ENCODE measurements at regions not wholly inside any gene's neighbourhood (a gene's known extent, or its start where the extent isn't known, plus 50 kb on each side); places are given as distances from the start of the nearest gene placed in this dataset.

DNA sequence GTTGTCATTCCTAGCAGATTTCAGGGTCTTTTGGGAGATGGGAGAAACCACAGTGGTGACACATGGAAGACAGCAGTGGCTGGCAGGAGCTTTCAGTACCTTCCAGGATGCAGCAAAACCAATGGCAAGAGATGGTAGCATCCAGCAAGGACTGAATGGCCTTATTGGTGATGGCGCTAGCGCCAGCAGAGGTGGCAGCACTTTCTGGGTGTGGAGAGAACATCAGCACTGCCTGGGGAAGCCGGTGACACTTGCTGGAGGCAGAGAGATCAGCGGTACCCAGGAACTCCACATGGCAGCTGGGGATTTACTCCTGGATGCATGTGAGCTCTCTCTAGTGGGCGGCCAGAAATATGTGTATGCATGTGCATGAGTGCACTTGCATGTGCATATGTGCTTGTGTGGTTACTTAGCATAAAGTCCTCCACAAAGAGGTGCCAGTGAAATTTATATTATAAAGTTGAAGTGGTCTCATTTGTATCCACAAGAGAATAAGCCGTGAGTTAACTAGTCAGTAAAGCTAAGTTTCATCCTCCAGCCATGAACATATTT is 364.7 kb downstream of the LMX1A start:
- intact Hi-C loops (cut with DNase I) = no loop called here
- DNase-seq (ENCODE audit: extremely low spot score in 2 of 2) = no peak

DNA sequence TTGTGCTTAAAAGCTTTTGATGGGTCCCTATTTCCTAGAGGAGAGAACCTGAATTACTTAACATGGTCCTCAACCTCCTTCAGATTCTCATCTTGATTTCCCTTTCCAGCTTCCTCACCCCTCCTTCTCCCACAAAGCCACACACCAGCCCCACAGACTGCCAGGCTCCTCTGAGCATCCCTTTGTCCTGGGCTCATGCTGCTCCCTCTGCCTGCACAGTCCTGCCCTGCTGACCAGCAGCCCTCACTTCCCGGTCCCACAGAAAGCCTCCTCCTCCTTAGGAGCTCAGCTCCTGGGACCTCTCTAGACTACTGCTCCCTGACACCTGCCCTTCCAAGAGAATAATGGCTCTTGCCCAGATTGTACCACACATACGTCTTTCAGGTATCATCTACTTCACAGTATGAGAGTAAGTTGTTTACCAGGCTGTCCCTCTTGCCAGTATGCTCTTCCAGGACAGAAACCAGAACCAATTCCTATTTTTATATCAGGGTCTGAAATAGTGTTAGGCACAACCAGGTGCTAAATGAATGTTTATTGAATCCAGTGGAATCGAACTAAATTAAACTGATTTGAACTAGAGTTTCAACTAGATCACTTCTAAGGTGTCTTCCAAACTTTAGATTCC is 373.4 kb downstream of the LMX1A start:
- Histone ChIP-seq H3K9me3 (no peaks in the 10 kb centered on the region), H3K27ac (no peak overlapping the region), H3K4me1 (peaks cover 12% of the 10 kb centered on the region), H3K27me3 (no peaks in the 10 kb centered on the region), H3K4me3 (no peak overlapping the region), H3K36me3 (no peaks in the 10 kb centered on the region)
- TF ChIP-seq POLR2A (IDR thresholded peaks at IDR 0.05) = no peak
- intact Hi-C loops (cut with DNase I) = no loop called here
- DNase-seq (ENCODE audit: extremely low spot score in 2 of 2) = no peak

More for the DNA sequence above, 364.7 kb downstream of the LMX1A start:
- no peak overlapping the region for H3K4me3 ChIP-seq
- H3K4me1 ChIP-seq = no peaks in the 10 kb centered on the region
- no peaks in the 10 kb centered on the region for H3K9me3 ChIP-seq
- H3K27me3 ChIP-seq = no peaks in the 10 kb centered on the region
- no peak overlapping the region for H3K27ac ChIP-seq
- TF ChIP-seq, protein P1, sequence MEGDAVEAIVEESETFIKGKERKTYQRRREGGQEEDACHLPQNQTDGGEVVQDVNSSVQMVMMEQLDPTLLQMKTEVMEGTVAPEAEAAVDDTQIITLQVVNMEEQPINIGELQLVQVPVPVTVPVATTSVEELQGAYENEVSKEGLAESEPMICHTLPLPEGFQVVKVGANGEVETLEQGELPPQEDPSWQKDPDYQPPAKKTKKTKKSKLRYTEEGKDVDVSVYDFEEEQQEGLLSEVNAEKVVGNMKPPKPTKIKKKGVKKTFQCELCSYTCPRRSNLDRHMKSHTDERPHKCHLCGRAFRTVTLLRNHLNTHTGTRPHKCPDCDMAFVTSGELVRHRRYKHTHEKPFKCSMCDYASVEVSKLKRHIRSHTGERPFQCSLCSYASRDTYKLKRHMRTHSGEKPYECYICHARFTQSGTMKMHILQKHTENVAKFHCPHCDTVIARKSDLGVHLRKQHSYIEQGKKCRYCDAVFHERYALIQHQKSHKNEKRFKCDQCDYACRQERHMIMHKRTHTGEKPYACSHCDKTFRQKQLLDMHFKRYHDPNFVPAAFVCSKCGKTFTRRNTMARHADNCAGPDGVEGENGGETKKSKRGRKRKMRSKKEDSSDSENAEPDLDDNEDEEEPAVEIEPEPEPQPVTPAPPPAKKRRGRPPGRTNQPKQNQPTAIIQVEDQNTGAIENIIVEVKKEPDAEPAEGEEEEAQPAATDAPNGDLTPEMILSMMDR (IDR thresholded peaks at IDR 0.05) = no peak
- TF ChIP-seq POLR2AphosphoS5 (IDR thresholded peaks at IDR 0.05; ENCODE audit: insufficient read depth in 1 of 2, low read depth in 1 of 2) = no peak
- no peak for TF ChIP-seq POLR2A (IDR thresholded peaks at IDR 0.05)
- H3K36me3 ChIP-seq = no peaks in the 10 kb centered on the region

DNA sequence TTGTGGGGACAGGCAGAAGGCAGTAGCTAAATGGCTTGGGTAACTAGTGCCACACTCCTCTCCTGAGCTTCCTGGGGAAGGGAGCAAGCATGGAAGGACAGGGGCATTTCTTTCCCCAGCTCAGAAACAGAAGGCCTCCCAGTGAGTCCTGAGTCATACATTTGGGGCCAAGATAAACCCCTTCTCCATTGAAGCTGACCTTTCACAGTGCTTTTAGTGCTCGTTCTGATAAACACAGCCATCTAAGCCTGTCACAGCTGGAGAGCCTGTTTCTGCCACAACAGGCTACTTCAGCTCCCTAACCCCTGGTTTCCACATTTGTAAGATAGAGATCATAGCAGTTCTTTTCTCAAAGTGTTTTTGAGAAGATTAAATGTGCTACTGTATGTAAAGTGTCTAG is 374.0 kb downstream of the LMX1A start:
- no peak for DNase-seq (ENCODE audit: extremely low spot score in 2 of 2)
- no peaks in the 10 kb centered on the region for H3K27me3 ChIP-seq
- H3K9me3 ChIP-seq = no peaks in the 10 kb centered on the region
- intact Hi-C loops (cut with DNase I) = no loop called here
- H3K27ac ChIP-seq = no peak overlapping the region
- H3K36me3 ChIP-seq = no peaks in the 10 kb centered on the region
- TF ChIP-seq, protein P1 (IDR thresholded peaks at IDR 0.05) = no peak
- TF ChIP-seq POLR2A (IDR thresholded peaks at IDR 0.05) = no peak
- TF ChIP-seq POLR2AphosphoS5 (IDR thresholded peaks at IDR 0.05; ENCODE audit: insufficient read depth in 1 of 2, low read depth in 1 of 2) = no peak
- no peak overlapping the region for H3K4me3 ChIP-seq
- H3K4me1 ChIP-seq = peaks cover 12% of the 10 kb centered on the region

DNA sequence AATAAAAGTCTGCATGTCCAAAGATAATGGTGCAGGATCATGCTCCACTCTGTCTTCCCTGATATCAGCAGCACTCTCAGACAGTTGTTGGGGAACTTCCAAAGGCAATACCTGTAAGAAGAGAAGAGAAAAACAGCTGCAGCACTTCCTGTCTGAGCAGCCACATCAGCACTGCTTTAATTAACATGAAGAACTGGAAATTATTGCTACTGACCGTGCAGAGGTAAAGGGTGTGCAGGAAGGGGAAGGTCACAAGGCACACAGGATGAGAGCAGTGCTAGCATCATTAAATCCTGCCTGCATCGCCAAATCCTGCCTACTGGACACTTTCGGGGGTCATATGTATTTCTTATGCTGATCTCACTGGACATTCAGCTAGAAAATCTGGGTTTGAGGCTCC is 379.0 kb downstream of the LMX1A start:
- no peaks in the 10 kb centered on the region for H3K27me3 ChIP-seq
- TF ChIP-seq POLR2AphosphoS5 (IDR thresholded peaks at IDR 0.05; ENCODE audit: insufficient read depth in 1 of 2, low read depth in 1 of 2) = no peak
- TF ChIP-seq, protein P1 (IDR thresholded peaks at IDR 0.05) = no peak
- no peak for TF ChIP-seq POLR2A (IDR thresholded peaks at IDR 0.05)
- H3K36me3 ChIP-seq = no peaks in the 10 kb centered on the region
- no peak for DNase-seq (ENCODE audit: extremely low spot score in 2 of 2)
- intact Hi-C loops (cut with DNase I) = no loop called here
- peaks cover 12% of the 10 kb centered on the region for H3K4me1 ChIP-seq
- no peaks in the 10 kb centered on the region for H3K9me3 ChIP-seq
- no peak overlapping the region for H3K4me3 ChIP-seq
- H3K27ac ChIP-seq = no peak overlapping the region

DNA sequence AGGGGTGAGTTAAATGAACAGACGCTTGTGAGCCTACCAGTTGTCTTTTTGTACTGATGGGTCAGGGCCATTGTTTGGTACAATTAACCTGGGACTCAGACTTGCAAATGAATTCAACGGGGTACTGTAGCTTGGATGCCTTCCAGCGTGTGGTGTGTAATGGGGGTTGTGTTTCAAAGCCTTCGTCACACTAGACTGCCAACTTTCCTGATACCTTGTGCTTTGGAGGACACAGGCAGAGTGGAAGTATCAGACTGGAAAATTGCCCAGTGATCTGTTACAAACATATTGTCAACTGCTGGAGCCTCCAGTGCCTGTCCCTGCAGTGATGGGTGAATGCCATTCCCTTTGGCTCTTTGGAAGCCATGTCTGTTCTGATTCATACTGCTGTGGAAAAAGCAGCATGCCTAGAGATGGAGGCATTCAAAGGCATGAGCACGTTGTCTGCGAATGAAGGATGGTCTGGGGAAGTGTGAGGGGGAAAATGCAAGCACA is 384.5 kb downstream of the LMX1A start:
- H3K4me3 ChIP-seq = no peak overlapping the region
- no peak overlapping the region for H3K27ac ChIP-seq
- H3K27me3 ChIP-seq = no peaks in the 10 kb centered on the region
- H3K9me3 ChIP-seq = no peaks in the 10 kb centered on the region
- DNase-seq (ENCODE audit: extremely low spot score in 2 of 2) = no peak
- intact Hi-C loops (cut with DNase I) = no loop called here
- H3K4me1 ChIP-seq = no peaks in the 10 kb centered on the region
- H3K36me3 ChIP-seq = no peaks in the 10 kb centered on the region
- TF ChIP-seq, protein P1 (IDR thresholded peaks at IDR 0.05) = no peak
- TF ChIP-seq POLR2AphosphoS5 (IDR thresholded peaks at IDR 0.05; ENCODE audit: insufficient read depth in 1 of 2, low read depth in 1 of 2) = no peak
- TF ChIP-seq POLR2A (IDR thresholded peaks at IDR 0.05) = no peak
